ENCODE measurements at regions not wholly inside any gene's neighbourhood (a gene's known extent, or its start where the extent isn't known, plus 50 kb on each side); places are given as distances from the start of the nearest gene placed in this dataset.

GRCh38 chr1:36652586-36652985 is 169.9 kb upstream of the CSF3R start:
- no peak for DNase-seq (ENCODE audit: low read depth in 4 of 6, low spot score in 6 of 6)
- Histone ChIP-seq H3K27me3 (ENCODE audit: control insufficient read depth, insufficient read depth, low read length) (no peaks in the 10 kb centered on the region), H3K36me3 (ENCODE audit: control insufficient read depth, insufficient read depth, low read length) (no peaks in the 10 kb centered on the region), H3K27ac (ENCODE audit: low read depth, low read length) (no peak overlapping the region), H3K4me3 (ENCODE audit: low read depth, low read length) (no peak overlapping the region), H3K9me3 (ENCODE audit: control insufficient read depth, insufficient read depth, low read length) (no peaks in the 10 kb centered on the region), H3K4me1 (ENCODE audit: control insufficient read depth, insufficient read depth, low read length) (peaks cover 24% of the 10 kb centered on the region)
- 88% methylated on average over 2 of the region's 2 CpGs for WGBS (ENCODE audit: insufficient coverage)

- H3K9me3 ChIP-seq (ENCODE audit: control insufficient read depth, insufficient read depth, low read length): no peaks in the 10 kb centered on the region
- DNase-seq (ENCODE audit: low read depth in 4 of 6, low spot score in 6 of 6): no peak
- peaks cover 24% of the 10 kb centered on the region for H3K4me1 ChIP-seq (ENCODE audit: control insufficient read depth, insufficient read depth, low read length)
- H3K27ac ChIP-seq (ENCODE audit: low read depth, low read length): no peak overlapping the region
- no peaks in the 10 kb centered on the region for H3K27me3 ChIP-seq (ENCODE audit: control insufficient read depth, insufficient read depth, low read length)
- no peaks in the 10 kb centered on the region for H3K36me3 ChIP-seq (ENCODE audit: control insufficient read depth, insufficient read depth, low read length)
- H3K4me3 ChIP-seq (ENCODE audit: low read depth, low read length): no peak overlapping the region
- 89% methylated on average over 1 of the region's 2 CpGs for WGBS (ENCODE audit: insufficient coverage)
These were observed 169.3 kb upstream of the CSF3R start for GRCh38 chr1:36652011-36652410.

GRCh38 chr1:36651176-36651910 is 168.6 kb upstream of the CSF3R start:
- 86% methylated on average over 3 of the region's 3 CpGs for WGBS (ENCODE audit: insufficient coverage)
- no peak for DNase-seq (ENCODE audit: low read depth in 4 of 6, low spot score in 6 of 6)
- H3K27ac ChIP-seq (ENCODE audit: low read depth, low read length): no peak overlapping the region
- no peaks in the 10 kb centered on the region for H3K27me3 ChIP-seq (ENCODE audit: control insufficient read depth, insufficient read depth, low read length)
- no peaks in the 10 kb centered on the region for H3K9me3 ChIP-seq (ENCODE audit: control insufficient read depth, insufficient read depth, low read length)
- H3K4me1 ChIP-seq (ENCODE audit: control insufficient read depth, insufficient read depth, low read length): peaks cover 24% of the 10 kb centered on the region
- no peaks in the 10 kb centered on the region for H3K36me3 ChIP-seq (ENCODE audit: control insufficient read depth, insufficient read depth, low read length)
- H3K4me3 ChIP-seq (ENCODE audit: low read depth, low read length): no peak overlapping the region

GRCh38 chr1:36650200-36651065 is 167.7 kb upstream of the CSF3R start:
- WGBS (ENCODE audit: insufficient coverage): 54% methylated on average over 6 of the region's 14 CpGs
- peak in 5 of 6 donors; percentile 31 to 91 (median 49) for DNase-seq (ENCODE audit: low read depth in 4 of 6, low spot score in 6 of 6)

GRCh38 chr1:36645867-36646266 is 163.2 kb upstream of the CSF3R start:
- Histone ChIP-seq H3K36me3 (ENCODE audit: control insufficient read depth, insufficient read depth, low read length) (no peaks in the 10 kb centered on the region), H3K27ac (ENCODE audit: low read depth, low read length) (no peak overlapping the region), H3K9me3 (ENCODE audit: control insufficient read depth, insufficient read depth, low read length) (no peaks in the 10 kb centered on the region), H3K4me3 (ENCODE audit: low read depth, low read length) (no peak overlapping the region), H3K27me3 (ENCODE audit: control insufficient read depth, insufficient read depth, low read length) (no peaks in the 10 kb centered on the region), H3K4me1 (ENCODE audit: control insufficient read depth, insufficient read depth, low read length) (peaks cover 15% of the 10 kb centered on the region)
- WGBS (ENCODE audit: insufficient coverage): 77% methylated on average over 10 of the region's 10 CpGs
- peak in 1 of 6 donors; percentile 46 for DNase-seq (ENCODE audit: low read depth in 4 of 6, low spot score in 6 of 6)

More at GRCh38 chr1:36650200-36651065, 167.7 kb upstream of the CSF3R start:
- H3K36me3 ChIP-seq (ENCODE audit: control insufficient read depth, insufficient read depth, low read length): no peaks in the 10 kb centered on the region
- no peak overlapping the region for H3K4me3 ChIP-seq (ENCODE audit: low read depth, low read length)
- no peaks in the 10 kb centered on the region for H3K27me3 ChIP-seq (ENCODE audit: control insufficient read depth, insufficient read depth, low read length)
- H3K27ac ChIP-seq (ENCODE audit: low read depth, low read length): no peak overlapping the region
- no peaks in the 10 kb centered on the region for H3K9me3 ChIP-seq (ENCODE audit: control insufficient read depth, insufficient read depth, low read length)
- H3K4me1 ChIP-seq (ENCODE audit: control insufficient read depth, insufficient read depth, low read length): peaks cover 24% of the 10 kb centered on the region

GRCh38 chr1:36644556-36644955 is 161.8 kb upstream of the CSF3R start:
- Histone ChIP-seq H3K4me3 (ENCODE audit: low read depth, low read length) (no peak overlapping the region), H3K4me1 (ENCODE audit: control insufficient read depth, insufficient read depth, low read length) (peaks cover 10% of the 10 kb centered on the region), H3K9me3 (ENCODE audit: control insufficient read depth, insufficient read depth, low read length) (no peaks in the 10 kb centered on the region), H3K27ac (ENCODE audit: low read depth, low read length) (no peak overlapping the region), H3K36me3 (ENCODE audit: control insufficient read depth, insufficient read depth, low read length) (no peaks in the 10 kb centered on the region), H3K27me3 (ENCODE audit: control insufficient read depth, insufficient read depth, low read length) (no peaks in the 10 kb centered on the region)
- no peak for DNase-seq (ENCODE audit: low read depth in 4 of 6, low spot score in 6 of 6)
- 74% methylated on average over 2 of the region's 7 CpGs for WGBS (ENCODE audit: insufficient coverage)

GRCh38 chr1:36643371-36644270 is 160.9 kb upstream of the CSF3R start:
- peaks cover 14% of the 10 kb centered on the region for H3K4me1 ChIP-seq (ENCODE audit: control insufficient read depth, insufficient read depth, low read length)

GRCh38 chr1:36642802-36643201 is 160.1 kb upstream of the CSF3R start:
- no peaks in the 10 kb centered on the region for H3K27me3 ChIP-seq (ENCODE audit: control insufficient read depth, insufficient read depth, low read length)
- H3K4me3 ChIP-seq (ENCODE audit: low read depth, low read length): no peak overlapping the region

More at GRCh38 chr1:36643371-36644270, 160.9 kb upstream of the CSF3R start:
- Histone ChIP-seq H3K27ac (ENCODE audit: low read depth, low read length) (no peak overlapping the region), H3K36me3 (ENCODE audit: control insufficient read depth, insufficient read depth, low read length) (no peaks in the 10 kb centered on the region), H3K9me3 (ENCODE audit: control insufficient read depth, insufficient read depth, low read length) (no peaks in the 10 kb centered on the region), H3K27me3 (ENCODE audit: control insufficient read depth, insufficient read depth, low read length) (no peaks in the 10 kb centered on the region), H3K4me3 (ENCODE audit: low read depth, low read length) (no peak overlapping the region)
- DNase-seq (ENCODE audit: low read depth in 4 of 6, low spot score in 6 of 6): peak in 1 of 6 donors; percentile 63
- 83% methylated on average over 12 of the region's 13 CpGs for WGBS (ENCODE audit: insufficient coverage)

GRCh38 chr1:36641776-36642175 is 159.1 kb upstream of the CSF3R start:
- H3K4me3 ChIP-seq (ENCODE audit: low read depth, low read length): no peak overlapping the region
- no peaks in the 10 kb centered on the region for H3K9me3 ChIP-seq (ENCODE audit: control insufficient read depth, insufficient read depth, low read length)
- H3K27ac ChIP-seq (ENCODE audit: low read depth, low read length): no peak overlapping the region
- no peaks in the 10 kb centered on the region for H3K27me3 ChIP-seq (ENCODE audit: control insufficient read depth, insufficient read depth, low read length)
- H3K36me3 ChIP-seq (ENCODE audit: control insufficient read depth, insufficient read depth, low read length): no peaks in the 10 kb centered on the region
- H3K4me1 ChIP-seq (ENCODE audit: control insufficient read depth, insufficient read depth, low read length): peaks cover 23% of the 10 kb centered on the region
- DNase-seq (ENCODE audit: low read depth in 4 of 6, low spot score in 6 of 6): no peak
- 100% methylated on average over 1 of the region's 1 CpG for WGBS (ENCODE audit: insufficient coverage)

More at GRCh38 chr1:36642802-36643201, 160.1 kb upstream of the CSF3R start:
- H3K9me3 ChIP-seq (ENCODE audit: control insufficient read depth, insufficient read depth, low read length): no peaks in the 10 kb centered on the region
- H3K4me1 ChIP-seq (ENCODE audit: control insufficient read depth, insufficient read depth, low read length): peaks cover 21% of the 10 kb centered on the region
- DNase-seq (ENCODE audit: low read depth in 4 of 6, low spot score in 6 of 6): no peak
- H3K27ac ChIP-seq (ENCODE audit: low read depth, low read length): no peak overlapping the region
- H3K36me3 ChIP-seq (ENCODE audit: control insufficient read depth, insufficient read depth, low read length): no peaks in the 10 kb centered on the region
- WGBS (ENCODE audit: insufficient coverage): no CpG with 5 or more reads among the region's 2 CpGs
